ENCODE measurements at regions not wholly inside any gene's neighbourhood (a gene's known extent, or its start where the extent isn't known, plus 50 kb on each side); places are given as distances from the start of the nearest gene placed in this dataset.

DNA sequence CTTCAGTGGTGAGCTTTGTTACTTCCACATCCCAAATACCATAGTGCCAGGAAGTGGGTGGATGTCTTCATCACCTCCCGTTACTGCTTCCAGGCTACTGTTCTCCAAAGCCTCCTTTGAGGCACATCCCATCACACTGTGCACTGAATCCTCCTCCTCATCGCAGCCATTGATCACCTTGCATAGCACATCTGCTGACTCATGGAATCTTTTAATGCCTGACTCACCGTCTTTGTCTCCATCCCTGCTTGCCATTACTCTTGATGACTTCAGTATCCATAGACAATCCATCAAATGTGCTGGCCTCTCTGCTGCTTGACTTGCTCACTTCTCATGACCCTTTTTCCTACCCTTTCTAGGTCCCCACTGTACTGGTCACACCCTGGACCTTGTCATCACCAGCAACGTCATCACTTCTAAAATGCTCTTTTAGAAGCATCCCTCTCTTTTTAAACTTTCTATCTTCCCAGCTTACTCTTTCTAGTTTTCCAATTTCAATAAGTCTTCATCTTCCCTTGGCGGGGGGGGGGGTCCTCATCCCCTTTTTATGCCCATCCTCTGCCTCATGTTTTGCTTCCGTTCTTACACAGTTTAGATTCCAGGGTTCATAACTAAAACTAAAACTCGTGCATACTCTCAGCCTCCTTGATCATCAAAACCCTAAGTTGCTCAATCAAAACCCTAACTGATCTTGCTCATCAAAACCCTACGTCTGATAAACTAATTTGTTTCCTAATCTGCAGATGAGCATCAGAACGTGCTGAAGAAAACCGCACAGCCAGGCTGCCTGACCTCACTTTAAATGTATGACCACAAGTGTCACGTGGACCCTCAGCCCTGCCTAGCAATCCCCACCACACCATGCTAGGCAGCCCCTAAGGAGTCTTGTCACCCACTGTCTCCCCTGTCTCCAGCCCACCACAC, 289.7 kb upstream of the ZFHX3 start (continued):
- TF ChIP-seq POU2F2 (IDR thresholded peaks at IDR 0.05; ENCODE audit: borderline replicate concordance, low read depth, low read length) (no peak), WRNIP1 (IDR thresholded peaks at IDR 0.05; ENCODE audit: borderline replicate concordance, low read depth, low read length) (no peak)

DNA sequence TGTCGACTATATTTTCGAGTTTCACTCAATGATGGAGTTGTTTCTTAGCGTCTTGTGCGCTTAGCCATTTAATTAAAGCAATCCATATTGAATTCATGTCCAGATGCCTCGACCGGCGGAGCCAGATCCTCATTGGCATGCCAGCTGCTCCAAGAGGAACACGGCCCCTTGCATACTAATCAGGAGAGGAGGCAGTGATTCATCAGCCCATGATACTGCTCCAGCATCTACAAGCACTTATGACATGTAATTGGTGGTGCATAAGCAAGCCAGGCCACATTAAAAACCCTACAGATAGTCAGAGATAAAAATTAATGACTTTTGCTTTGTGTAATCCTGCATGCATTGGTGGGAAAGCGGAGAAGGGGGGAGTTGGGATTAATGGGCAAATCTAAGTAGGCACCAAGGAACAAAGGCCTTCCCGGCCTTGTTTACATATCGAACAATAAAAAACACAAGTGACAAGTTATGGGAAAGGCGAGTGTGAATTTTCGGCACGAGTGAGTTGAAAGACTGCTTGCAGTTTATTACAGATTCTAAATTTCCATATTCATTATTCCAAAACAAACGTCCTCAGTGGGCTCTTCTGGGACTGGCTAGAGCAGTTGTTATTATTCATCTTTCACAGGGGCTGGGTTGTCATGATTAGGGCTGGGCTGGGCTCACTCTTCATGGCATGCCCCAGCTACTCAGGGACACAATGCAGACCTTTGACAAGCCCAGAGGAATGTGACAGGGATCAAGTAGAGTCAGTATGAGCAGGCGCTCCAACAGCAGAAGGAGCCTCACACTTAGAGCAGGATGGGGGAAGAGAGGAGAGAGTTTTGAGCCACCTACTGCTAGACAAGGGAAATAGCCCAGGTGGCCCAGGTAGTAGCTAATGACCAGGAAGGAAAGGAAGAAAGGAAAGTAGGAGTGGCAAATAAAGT, 281.7 kb upstream of the ZFHX3 start:
- no peak overlapping the region for H2AFZ ChIP-seq (ENCODE audit: control insufficient read depth, low read depth, low read length)
- TF ChIP-seq CREB1 (IDR thresholded peaks at IDR 0.05; ENCODE audit: low read depth) (no peak), NFYA (IDR thresholded peaks at IDR 0.05; ENCODE audit: borderline replicate concordance, low read depth, low read length) (no peak), POLR2AphosphoS5 (IDR thresholded peaks at IDR 0.05; ENCODE audit: low read length) (no peak), CEBPB (IDR thresholded peaks at IDR 0.05; ENCODE audit: borderline replicate concordance in 1 of 2, low read depth in 2 of 2, low read length in 2 of 2) (no peak), STAT1 (conservative IDR thresholded peaks at IDR 0.05) (no peak), SRF (IDR thresholded peaks at IDR 0.05; ENCODE audit: low read depth in 2 of 2, low read length in 2 of 2) (no peak)
- TF ChIP-seq, protein P1, sequence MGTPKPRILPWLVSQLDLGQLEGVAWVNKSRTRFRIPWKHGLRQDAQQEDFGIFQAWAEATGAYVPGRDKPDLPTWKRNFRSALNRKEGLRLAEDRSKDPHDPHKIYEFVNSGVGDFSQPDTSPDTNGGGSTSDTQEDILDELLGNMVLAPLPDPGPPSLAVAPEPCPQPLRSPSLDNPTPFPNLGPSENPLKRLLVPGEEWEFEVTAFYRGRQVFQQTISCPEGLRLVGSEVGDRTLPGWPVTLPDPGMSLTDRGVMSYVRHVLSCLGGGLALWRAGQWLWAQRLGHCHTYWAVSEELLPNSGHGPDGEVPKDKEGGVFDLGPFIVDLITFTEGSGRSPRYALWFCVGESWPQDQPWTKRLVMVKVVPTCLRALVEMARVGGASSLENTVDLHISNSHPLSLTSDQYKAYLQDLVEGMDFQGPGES (IDR thresholded peaks at IDR 0.05), result no peak
- TF ChIP-seq, protein P2, sequence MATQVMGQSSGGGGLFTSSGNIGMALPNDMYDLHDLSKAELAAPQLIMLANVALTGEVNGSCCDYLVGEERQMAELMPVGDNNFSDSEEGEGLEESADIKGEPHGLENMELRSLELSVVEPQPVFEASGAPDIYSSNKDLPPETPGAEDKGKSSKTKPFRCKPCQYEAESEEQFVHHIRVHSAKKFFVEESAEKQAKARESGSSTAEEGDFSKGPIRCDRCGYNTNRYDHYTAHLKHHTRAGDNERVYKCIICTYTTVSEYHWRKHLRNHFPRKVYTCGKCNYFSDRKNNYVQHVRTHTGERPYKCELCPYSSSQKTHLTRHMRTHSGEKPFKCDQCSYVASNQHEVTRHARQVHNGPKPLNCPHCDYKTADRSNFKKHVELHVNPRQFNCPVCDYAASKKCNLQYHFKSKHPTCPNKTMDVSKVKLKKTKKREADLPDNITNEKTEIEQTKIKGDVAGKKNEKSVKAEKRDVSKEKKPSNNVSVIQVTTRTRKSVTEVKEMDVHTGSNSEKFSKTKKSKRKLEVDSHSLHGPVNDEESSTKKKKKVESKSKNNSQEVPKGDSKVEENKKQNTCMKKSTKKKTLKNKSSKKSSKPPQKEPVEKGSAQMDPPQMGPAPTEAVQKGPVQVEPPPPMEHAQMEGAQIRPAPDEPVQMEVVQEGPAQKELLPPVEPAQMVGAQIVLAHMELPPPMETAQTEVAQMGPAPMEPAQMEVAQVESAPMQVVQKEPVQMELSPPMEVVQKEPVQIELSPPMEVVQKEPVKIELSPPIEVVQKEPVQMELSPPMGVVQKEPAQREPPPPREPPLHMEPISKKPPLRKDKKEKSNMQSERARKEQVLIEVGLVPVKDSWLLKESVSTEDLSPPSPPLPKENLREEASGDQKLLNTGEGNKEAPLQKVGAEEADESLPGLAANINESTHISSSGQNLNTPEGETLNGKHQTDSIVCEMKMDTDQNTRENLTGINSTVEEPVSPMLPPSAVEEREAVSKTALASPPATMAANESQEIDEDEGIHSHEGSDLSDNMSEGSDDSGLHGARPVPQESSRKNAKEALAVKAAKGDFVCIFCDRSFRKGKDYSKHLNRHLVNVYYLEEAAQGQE (IDR thresholded peaks at IDR 0.05; ENCODE audit: low read depth, low read length), result no peak
- H3K4me2 ChIP-seq (ENCODE audit: control insufficient read depth, insufficient read depth), result no peak overlapping the region
- FAIRE-seq (no peak), DNase-seq (ENCODE audit: low read depth, low spot score) (no peak), ATAC-seq (no peak)
- no peaks in the 10 kb centered on the region for H3K36me3 ChIP-seq (ENCODE audit: control insufficient read depth in 2 of 2, insufficient read depth in 2 of 2, low read length in 1 of 2)
- in situ Hi-C loops (cut with MboI) (no loop called here), intact Hi-C loops (cut with micrococcal nuclease; ENCODE audit: unreplicated experiment) (no loop called here)
- no peak overlapping the region for H3K9ac ChIP-seq (ENCODE audit: control insufficient read depth, insufficient read depth, low read length)
- H3K27ac ChIP-seq (ENCODE audit: control insufficient read depth, insufficient read depth), result no peak overlapping the region
- H3K79me2 ChIP-seq (ENCODE audit: control insufficient read depth, insufficient read depth, low read length), result no peaks in the 10 kb centered on the region
- POLR2A ChIA-PET, result no interaction called here
- H3K4me1 ChIP-seq (ENCODE audit: control insufficient read depth, insufficient read depth, low read length), result no peaks in the 10 kb centered on the region
- H3K9me3 ChIP-seq (replicated peaks; ENCODE audit: control insufficient read depth, insufficient read depth, low read length), result no peaks in the 10 kb centered on the region; the same call in 2 of the 3 replicates
- RAD21 ChIA-PET (ENCODE audit: unreplicated experiment), result no interaction called here
- CTCF ChIA-PET, result no interaction called here
- SMC1A ChIA-PET (ENCODE audit: uncharacterized antibody, unreplicated experiment), result interaction anchor here (1.1 to 1.3 kb wide), 2 partner anchors 21 to 40 kb away, joined by 3 read pairs; no protein-coding TSS in a partner anchor
- H4K20me1 ChIP-seq (ENCODE audit: control insufficient read depth, insufficient read depth), result no peaks in the 10 kb centered on the region
- 45% methylated on average over 16 of the region's 16 CpGs for WGBS (ENCODE audit: insufficient coverage, insufficient replicate concordance, low lambda C conversion rate, missing lambda C conversion rate)
- H3K4me3 ChIP-seq, result no peak overlapping the region
- BruUV-seq (replicated peaks), result no TSS peak
- no peaks in the 10 kb centered on the region for H3K27me3 ChIP-seq (replicated peaks in 1 of 2; ENCODE audit: control insufficient read depth in 2 of 2, insufficient read depth in 2 of 2, low read length in 1 of 2)
